ENCODE measurements at regions not wholly inside any gene's neighbourhood (a gene's known extent, or its start where the extent isn't known, plus 50 kb on each side); places are given as distances from the start of the nearest gene placed in this dataset.

DNA sequence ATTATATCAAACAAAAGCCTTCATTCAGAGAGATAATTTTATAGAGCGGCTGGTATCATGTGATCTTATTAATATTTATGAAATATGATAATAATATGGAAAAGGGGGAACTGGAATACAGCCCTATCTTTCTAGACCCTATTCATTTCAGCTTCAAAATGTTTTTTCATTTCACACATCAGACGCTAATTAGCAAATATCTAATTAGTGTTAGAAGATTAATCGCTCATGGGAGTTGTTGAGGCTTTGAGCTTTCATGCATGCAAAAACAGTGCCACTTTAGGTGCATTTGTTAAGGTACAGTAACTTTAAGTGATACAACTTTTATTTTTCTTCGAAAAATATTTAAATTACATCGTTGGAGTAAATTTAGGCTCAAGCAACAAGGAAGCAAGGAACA lies 751.7 kb upstream of the WWC1 start:
- DNase-seq (ENCODE audit: low read depth in 2 of 2) = no peak

DNA sequence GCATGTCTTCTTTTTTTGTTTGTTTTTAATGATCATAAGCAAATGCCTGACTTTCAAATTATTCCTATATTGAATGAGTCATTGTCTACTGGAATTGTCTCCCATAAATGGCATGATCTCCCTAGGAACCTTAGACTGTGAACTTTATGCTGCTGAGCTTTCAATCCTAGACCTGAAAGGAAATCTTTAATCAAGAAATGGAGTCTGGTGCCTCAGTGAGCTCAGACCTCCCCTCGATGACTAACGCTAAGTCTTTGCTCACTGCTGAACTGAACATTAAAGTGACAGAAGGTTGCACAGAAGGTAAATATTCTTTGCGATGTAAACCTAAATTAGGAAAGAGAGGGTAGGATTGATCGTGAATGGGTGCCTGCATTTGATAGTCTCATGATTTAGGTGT lies 745.2 kb upstream of the WWC1 start:
- no peak for DNase-seq (ENCODE audit: low read depth in 2 of 2)

DNA sequence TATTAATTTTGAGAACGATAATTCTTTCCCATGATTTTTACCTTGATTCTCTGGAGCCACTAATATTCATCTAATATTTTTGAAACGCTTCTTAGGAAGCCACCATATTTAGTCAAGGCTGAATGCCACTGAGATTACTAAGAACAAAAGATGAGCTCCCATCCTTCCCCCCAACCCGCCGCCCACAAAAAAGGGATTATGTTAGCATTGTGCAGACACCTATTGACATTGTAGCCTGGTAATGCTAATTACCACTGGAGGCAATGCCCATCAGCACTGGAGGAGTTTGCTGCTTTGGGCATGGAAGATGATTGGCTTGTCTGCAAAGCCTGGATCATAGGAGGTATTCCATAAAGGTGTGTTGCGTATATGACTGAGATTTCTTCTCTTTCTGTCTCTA lies 739.1 kb upstream of the WWC1 start:
- DNase-seq (ENCODE audit: low read depth in 2 of 2) = no peak

DNA sequence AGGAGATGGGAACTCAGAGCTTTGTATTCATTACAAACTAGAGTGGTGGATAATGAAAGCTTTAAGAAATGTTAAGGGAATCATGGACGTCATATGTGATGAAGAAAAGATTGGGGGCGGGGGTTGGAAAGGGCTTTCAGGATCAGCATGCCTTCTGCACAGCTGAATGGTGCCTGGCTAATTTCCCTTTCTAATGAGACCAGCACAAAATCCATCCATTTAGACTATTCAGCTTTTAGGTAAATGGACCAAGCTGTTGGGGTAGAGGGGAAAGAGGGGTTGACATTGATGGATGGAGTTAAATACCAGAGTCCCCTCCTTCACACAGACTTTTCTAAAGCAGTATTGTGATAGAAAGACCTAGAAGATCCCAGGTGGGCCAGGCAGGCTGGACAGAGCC lies 737.9 kb upstream of the WWC1 start:
- DNase-seq (ENCODE audit: low read depth in 2 of 2) = no peak

DNA sequence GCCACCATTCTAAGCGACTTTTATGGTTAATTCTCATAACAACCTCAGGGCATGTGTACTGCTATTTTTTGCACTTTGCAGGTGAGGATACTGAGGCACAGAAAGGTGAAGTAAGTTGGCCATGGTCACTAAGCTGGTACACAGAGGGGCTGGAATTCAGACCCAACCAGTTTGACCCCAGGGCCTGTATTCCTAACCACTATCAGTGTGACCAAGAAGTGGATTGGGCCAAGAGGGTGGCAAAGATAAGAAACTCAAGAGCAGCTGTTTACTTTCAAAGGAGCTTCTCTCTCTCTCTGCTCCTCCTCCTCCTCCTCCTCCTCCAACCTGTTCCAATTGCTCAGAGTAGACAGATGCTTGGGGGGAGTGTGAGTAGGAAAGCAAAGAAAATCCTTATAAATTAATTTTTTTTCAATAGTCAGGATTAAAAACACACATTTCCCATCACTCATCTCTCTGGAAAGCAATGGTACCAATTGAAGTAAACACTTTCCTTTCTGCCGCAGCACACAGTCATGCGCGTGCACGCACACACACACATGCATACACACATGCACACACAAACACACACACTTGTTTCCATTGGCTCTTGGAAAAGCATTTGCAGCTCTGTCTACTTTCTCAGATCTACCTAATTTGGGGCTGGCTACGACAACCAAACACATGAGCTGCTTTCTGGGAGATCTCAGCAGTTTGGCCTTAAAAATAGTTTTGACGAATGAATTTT lies 736.7 kb upstream of the WWC1 start:
- no peak for DNase-seq (ENCODE audit: low read depth in 2 of 2)

DNA sequence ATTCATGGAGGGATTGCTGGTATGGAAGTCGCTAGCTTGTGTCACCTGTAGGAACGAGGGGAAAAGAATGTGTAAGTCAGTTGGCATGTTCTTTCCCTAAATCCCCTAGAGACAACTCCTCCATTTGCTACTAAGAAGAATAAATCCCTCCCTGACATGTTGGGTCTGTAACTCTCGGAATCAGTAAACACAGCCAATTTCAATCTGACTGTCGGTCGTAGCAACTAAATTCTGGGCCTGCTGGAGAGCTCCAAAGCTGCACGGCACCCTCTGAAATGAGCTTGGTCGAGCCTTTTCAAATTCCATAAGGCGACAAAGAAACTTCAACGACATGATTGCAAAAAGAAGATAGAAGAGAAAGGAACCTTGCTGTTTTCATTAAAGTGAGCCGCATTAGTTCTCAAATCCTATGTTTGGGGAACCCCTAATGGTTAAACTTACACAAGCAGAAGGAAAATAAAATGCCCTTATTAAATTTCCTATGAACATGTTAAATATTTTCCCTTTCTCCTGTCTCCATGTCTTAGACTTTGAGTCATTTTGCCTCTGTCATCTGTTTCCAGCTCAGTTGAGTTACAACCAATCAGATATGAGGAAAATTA lies 735.8 kb upstream of the WWC1 start:
- no peak for DNase-seq (ENCODE audit: low read depth in 2 of 2)

DNA sequence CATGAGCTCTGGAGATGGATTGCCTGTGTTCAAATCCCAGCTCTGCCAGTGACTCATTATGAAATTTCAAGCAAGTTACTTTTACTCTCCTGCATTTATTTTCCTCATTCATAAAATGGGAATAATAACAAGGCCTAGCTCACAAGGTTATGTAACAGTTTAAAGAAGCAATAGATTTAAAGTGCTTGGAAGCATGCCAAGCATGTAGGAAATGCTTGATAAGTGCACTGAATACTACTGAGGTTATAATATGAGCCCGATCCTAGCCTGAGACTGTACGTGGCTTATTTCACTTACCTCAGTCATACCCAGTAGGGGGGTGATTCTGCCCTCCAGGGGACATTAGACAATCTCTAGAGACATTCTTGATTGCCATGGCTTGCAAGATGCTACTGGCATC lies 734.1 kb upstream of the WWC1 start:
- no peak for DNase-seq (ENCODE audit: low read depth in 2 of 2)

DNA sequence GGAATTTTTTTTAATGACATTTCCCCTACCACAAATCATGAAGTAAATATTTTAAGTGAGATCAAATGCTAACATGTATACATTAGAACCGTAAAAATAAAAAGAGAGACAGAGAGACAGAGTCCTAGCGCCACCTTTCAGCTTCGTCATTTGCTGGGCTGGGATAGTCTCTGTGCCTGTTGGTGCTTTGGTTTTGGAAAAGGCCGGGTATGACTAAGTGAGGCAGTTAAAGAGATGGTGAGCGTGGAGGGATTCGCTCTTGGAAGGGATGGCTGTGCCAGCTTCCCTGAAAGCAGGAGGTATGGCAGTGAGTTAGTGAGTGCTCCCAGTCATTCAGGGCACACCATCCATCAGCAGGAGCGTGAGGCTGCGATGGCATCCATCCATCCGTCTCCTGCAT lies 729.6 kb upstream of the WWC1 start:
- DNase-seq (ENCODE audit: low read depth in 2 of 2) = no peak

DNA sequence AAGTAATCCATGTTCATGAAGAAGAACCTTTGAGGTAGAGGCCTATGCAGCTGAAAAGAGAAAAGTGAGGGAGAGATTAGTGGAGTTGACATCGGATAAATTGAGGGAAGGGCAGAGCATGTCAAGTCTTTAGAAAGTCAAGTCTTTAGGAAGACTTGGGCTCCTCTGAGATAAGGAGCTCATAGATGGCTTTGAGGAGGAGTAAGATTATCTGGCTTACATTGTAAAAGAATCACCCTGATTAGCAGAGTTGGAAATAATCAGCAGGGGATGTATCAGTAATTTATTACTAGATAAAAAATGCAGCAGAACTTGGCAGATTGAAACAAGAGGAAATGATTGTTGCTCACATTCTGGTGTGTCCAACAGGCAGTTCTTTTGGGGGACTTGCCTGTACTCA lies 727.2 kb upstream of the WWC1 start:
- no peak for DNase-seq (ENCODE audit: low read depth in 2 of 2)

DNA sequence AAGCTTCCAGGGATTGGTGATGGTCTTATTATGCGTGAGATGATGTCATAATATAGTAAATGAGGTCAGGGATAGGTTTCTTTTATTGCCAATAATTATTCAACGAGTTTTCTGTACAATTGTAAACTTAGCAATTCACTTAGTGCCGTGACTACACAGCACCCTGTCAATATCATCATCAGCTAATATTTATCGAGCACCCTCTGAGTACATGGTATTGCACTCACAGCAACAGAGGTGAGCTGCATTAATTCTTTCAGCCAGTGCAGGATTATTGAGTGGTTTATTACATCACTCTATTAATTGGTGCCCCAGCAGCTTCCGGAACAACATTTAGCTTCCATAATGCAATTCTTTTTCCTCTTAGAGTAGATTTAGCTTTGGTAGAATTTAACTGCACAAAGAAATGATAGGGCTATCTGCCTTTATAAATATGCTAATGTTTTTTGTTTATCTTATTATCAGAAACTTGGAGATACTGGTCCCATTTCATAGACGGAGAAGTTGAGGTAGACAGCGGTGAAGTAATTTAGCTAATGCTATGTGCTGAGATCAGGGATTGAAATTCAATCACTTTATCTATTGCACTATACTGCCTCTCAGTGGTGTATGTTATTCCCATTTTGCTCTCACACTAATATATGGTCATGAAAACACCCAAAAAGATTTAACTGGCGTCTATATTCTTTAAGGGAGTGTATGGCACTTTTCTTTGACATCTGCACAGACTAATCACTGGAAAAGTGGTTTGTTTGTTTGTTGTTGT lies 726.1 kb upstream of the WWC1 start:
- no peak for DNase-seq (ENCODE audit: low read depth in 2 of 2)

DNA sequence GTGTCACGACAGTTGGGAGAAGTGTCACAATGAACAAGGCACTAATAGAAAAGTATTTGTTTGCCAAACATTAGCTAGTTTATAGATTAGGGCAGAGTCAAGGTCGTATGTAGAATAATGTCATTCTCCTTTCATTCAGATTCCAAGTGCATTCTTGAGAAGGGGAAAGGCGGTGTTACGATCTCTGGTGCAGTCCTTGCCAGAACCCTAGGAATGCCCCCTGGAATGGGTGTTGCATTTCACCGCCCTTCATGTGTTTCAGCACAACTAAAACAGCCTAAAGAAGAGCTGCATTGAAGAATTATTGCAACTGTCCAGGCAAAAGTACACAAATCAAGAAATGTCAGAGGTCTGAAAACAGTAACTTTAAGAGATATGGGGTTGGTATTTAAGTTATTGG lies 721.0 kb upstream of the WWC1 start:
- DNase-seq (ENCODE audit: low read depth in 2 of 2) = no peak

DNA sequence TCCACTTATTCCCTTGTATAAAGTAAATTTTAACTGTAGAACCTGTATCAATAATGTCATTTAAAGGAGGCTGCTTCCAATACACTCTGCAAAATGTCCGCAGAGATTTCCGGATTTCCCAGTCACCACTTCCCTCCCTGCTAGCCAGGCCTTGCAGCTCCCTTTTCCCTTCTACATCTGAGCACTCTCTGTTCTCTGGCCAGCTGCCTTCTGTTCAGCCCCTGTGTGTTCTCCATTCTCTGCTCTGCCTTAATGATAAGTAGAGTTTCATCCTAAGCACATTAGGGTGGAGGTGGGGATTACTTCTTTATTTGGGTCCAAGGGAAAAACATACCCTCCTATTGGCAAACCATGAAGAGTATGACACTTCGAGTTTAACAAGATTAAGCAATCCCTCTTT lies 719.6 kb upstream of the WWC1 start:
- DNase-seq (ENCODE audit: low read depth in 2 of 2) = no peak

DNA sequence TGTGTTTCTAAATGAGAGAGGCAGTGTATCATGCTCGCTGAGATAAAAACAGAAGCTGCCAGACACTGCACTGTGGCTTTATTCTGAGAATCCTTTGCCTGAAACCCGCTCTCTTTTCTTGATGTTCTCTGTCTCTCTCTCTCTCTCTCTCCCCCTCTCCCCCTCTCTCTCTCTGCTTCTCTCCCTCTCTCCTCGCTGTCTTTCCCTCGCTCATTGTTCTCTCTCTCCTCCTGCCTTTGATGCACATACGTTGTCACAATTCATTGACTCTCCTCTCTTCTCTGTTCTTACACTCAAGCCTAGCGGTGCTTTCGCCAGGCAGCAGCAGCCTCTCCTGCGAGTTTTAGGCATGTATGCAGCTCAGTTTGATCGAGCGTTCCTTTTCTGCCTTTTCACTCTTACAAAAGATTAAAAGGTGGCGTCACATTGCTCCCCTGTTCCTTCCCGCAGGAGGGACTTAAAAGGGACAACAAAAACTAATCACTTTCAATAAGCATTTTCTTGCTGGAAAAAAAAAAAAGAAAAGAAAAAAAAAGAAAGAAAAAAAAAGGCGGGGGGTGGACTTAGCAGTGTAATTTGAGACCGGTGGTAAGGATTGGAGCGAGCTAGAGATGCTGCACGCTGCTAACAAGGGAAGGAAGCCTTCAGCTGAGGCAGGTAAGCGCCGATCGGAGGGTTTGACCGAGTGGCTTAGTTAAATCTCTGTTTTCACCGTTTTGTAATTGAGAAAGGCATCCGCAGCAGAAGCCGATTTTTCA lies 717.9 kb upstream of the WWC1 start:
- no peak for DNase-seq (ENCODE audit: low read depth in 2 of 2)

DNA sequence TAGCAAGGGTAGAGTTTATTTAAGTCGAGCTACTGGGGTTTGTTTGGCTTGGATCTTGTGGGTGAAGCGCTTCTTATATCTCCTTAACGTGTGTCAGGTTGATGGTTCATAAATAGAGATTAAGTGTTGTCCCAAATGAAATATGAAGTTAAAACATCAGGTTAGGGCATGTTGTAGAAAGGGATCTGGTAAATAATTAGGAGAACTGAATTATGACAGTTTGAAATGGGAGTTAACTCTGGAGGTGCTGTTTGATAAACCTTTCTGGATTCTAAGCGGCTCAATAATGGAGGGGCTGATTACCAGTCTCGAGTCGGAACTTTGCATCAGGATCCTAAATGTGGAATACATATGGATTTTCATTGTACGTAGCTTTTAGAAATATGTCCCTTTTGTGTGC lies 717.0 kb upstream of the WWC1 start:
- no peak for DNase-seq (ENCODE audit: low read depth in 2 of 2)

DNA sequence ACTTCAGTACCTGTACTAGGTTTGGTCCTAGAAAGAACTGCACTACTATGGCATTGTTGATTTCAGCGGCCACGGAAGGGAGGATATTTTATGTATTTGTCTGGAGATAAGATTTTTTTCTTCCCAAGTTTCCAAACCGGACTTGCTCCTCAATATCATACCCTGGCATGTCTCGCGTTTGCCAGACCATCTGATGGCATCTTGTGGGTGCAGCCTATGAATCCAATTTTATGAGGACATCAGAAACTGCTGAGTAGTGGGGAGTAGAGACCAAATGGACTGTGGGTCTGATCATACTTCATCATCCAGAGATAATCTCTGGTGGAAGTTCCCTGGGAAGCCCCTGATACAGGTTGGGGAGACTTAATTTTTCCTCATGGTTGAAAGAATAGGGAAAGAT lies 716.1 kb upstream of the WWC1 start:
- no peak for DNase-seq (ENCODE audit: low read depth in 2 of 2)

DNA sequence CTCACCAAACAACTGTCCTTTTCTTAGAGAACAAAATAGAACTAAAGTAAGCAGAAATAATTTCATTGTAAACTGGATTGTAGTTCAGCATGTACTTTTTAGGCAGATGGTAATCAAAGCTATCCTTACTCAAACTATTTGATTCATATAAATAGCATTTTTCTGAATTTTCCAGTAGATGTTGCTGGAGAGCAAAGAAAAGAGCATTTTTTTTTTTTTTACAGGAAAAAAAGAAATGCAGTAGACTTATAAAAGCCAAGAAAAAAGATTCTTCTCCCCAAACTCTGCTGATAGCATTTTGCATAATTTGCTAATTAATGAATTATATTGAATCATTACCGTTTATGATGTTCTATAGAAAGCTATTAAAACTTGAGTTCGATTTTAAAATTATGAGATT lies 715.3 kb upstream of the WWC1 start:
- no peak for DNase-seq (ENCODE audit: low read depth in 2 of 2)

DNA sequence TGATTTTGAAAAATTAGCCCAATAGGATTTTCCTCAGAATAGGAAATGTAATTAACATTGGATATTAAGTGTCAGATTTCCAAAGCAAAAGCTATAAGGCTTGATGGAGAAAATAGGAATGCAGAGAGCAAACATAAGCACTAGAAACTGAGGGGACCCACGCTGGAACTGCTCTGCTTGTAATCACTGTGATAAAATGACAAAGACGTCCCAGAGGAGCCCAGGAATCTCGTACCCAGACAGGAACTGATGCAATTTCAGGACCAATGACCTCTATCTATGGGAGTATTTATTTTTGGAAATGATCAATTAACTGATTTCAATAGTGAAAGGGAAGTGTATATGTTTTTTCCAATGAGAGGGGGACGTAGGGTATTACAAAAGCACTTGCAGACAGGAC lies 714.5 kb upstream of the WWC1 start:
- no peak for DNase-seq (ENCODE audit: low read depth in 2 of 2)

DNA sequence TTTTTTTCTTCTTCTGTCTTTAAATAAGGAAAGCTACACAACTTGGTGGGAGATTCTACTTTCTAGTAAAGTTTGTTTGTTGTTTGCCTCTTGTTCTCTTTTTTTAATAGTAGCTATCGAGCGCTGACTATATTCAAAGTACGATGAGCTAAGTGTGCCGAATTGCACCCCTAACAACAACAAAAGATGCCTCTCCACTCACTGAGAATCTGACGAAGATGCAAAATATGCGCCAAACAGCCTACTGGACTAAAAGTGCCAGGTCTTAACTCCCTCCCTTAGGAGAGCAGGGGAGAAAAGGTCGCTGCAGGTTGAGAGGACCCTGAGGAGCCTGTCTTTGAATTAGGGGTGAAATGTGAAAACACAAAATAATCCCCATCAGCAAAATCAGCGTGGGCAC lies 713.8 kb upstream of the WWC1 start:
- DNase-seq (ENCODE audit: low read depth in 2 of 2) = no peak

DNA sequence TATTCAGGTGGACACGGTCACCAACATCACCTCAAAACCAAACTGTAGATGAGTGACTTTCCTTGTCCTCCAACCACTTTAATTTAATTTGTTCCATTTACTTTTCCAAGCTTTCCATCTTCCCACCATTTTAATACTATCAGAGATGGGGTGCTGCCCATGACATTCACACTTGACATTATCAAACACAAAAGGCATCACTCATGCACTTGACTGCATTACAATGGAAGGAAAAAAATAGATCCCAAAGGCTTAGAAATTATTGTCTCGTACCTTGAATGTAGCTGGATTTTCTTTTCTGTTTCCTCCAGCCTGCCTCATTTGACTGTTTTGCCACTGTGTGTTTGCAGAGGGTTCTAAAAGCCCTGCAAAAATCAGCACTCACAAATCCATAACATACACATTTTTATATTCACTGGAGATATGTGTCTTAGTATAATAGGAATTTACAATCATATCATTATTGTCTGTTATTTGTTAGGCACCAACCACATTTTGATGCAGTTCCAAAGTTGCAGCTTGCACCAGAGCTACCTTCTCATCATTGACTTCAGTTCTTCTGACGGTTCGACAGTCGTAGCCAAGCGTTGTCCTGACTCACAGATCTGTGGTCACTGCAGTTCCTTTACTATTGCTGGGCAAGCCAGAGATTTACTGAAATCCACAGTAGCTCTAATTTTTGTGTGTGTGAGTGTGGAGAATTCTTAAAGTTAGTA lies 712.3 kb upstream of the WWC1 start:
- DNase-seq (ENCODE audit: low read depth in 2 of 2) = no peak

DNA sequence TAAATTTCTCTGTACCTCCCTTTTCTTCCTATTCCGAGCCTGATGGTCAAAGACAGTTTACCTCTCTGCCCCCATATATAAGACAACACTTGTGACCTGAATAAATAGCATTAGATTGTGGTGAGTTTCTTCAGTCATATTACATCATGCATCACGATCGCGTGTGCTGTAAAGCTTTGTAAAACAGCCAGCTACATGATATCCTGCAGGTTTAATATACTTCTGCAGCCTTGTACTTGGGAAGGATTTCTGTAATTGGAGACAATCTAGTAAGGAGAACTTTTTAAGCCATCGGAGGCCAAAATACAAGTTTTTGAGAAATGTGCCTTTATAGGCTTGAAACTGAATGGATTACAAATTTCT lies 711.8 kb upstream of the WWC1 start:
- DNase-seq (ENCODE audit: low read depth in 2 of 2) = no peak

DNA sequence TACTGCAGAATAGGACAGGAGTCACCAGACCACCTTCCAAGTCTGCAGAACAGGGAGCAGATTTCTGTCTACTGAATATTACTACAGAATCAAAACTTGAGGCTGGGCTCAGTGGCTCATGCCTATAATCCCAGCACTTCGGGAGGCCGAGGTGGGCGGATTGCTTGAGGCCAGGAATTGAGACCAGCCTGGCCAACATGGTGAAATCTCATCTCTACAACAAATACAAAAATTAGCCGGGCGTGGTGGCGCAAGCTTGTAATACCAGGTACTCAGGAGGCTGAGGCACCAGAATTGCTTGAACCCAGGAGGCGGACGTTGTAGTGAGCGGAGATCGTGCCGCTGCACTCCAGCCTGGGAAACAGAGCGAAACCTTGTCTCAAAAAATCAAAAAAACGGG lies 710.8 kb upstream of the WWC1 start:
- no peak for DNase-seq (ENCODE audit: low read depth in 2 of 2)

DNA sequence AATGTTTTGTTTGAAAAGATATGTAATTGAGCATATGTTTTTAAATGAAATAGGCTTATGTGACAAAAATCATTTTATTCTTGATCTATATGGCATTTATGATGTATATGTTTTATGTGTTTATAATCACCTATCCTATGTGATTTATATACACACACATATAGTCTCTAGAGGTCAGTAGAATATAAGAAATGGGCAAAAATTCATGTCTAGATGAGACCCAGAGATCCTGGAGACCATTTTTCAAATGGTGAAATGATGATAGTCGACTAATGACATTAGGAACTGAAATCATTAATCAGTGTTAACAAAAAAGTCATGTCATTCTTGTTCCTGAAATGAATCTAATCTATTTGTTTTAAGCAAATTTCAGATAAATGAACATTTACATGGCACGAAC lies 709.2 kb upstream of the WWC1 start:
- DNase-seq (ENCODE audit: low read depth in 2 of 2) = no peak

Data from activated CD4-positive, alpha-beta T cell treated with anti-CD3 and anti-CD28 coated beads for 24 hours (primary cell).